GM12878 (cell line): ENCODE measurements at regions not wholly inside any gene's neighbourhood (a gene's known extent, or its start where the extent isn't known, plus 50 kb on each side); places are given as distances from the start of the nearest gene placed in this dataset.
"Not testable (repeated sequence)": the region's sequence is repeated elsewhere in the genome, so short reads cannot be mapped to it uniquely, and the experiment has no call there.

Experiments used
- ATAC-seq: fragments of 200-7000 bp; cut with Tn5 transposase; 3 replicates; pipeline ENCODE4 v1.9.1; 2020; ENCODE audit warnings: mild to moderate bottlenecking, moderate library complexity
- BruUV-seq: library from RNA; stranded (reverse); fragments of 400-500 nt; replicated peaks from 2 replicates; lab custom pipeline; 2021; lab: Mats Ljungman, UMichigan
- CTCF ChIA-PET: fragments of 300-600 bp; sonication (Branson Sonifier 250); formaldehyde crosslinking; extraction: SDS; loops from one replicate; lab custom pipeline; 2021; ENCODE audit warnings: inconsistent platforms; lab: Yijun Ruan, JAX
- POLR2A ChIA-PET: fragments of 350-600 bp; formaldehyde crosslinking; extraction: SDS; loops from one replicate; lab custom pipeline; 2021; ENCODE audit warnings: inconsistent platforms; lab: Charles Lee
- RAD21 ChIA-PET: fragments of 300-600 bp; sonication (Branson Sonifier 250); formaldehyde crosslinking; loops from one replicate; lab custom pipeline; 2023; ENCODE audit warnings: antibody characterized with exemption; ENCODE audit not compliant: unreplicated experiment; lab: Charles Lee
- SMC1A ChIA-PET: fragments of 300-600 bp; sonication (Branson Sonifier 250); formaldehyde crosslinking; loops from one replicate; lab custom pipeline; 2023; ENCODE audit not compliant: unreplicated experiment, uncharacterized antibody; lab: Charles Lee
- DNase-seq: peaks from one replicate; pipeline ENCODE4 v3.0.0-alpha.2; 2011; ENCODE audit warnings: low read depth, low spot score
- FAIRE-seq: peaks from 3 replicates; lab custom pipeline; 2011; peaks lifted over from hg19 to GRCh38; lab: Jason Lieb, UNC
- H2AFZ ChIP-seq: 2 replicates; pipeline ENCODE4 v1.6.0; 2011; ENCODE audit warnings: low read depth, low read length, control low read depth; ENCODE audit not compliant: control insufficient read depth
- H3K27ac ChIP-seq: 2 replicates; pipeline ENCODE4 v1.5.1; 2011; ENCODE audit warnings: control low read depth; ENCODE audit not compliant: control insufficient read depth, insufficient read depth
- H3K27me3 ChIP-seq, 2 experiments: replicated peaks in 1 of 2; 2 replicates each; pipeline versions ENCODE4 v1.6.0 to v1.6.1; 2011; ENCODE audit warnings: low read length in 1 of 2; ENCODE audit not compliant: control insufficient read depth in 2 of 2, insufficient read depth in 2 of 2
- H3K36me3 ChIP-seq, 2 experiments: 2 replicates each; pipeline ENCODE4 v1.5.1; 2011; ENCODE audit warnings: low read length in 1 of 2; ENCODE audit not compliant: control insufficient read depth in 2 of 2, insufficient read depth in 2 of 2
- H3K4me1 ChIP-seq: 2 replicates; pipeline ENCODE4 v1.6.1; 2011; ENCODE audit warnings: mild to moderate bottlenecking, low read length, moderate library complexity, mixed read lengths; ENCODE audit not compliant: control insufficient read depth, insufficient read depth
- H3K4me2 ChIP-seq: 2 replicates; pipeline ENCODE4 v1.6.0; 2011; ENCODE audit warnings: control low read depth; ENCODE audit not compliant: control insufficient read depth, insufficient read depth
- H3K4me3 ChIP-seq: fragments of 200-600 bp; sonication (generic); 2 replicates; pipeline ENCODE4 v1.5.1; 2016
- H3K79me2 ChIP-seq: 2 replicates; pipeline ENCODE4 v1.6.0; 2011; ENCODE audit warnings: low read length; ENCODE audit not compliant: control insufficient read depth, insufficient read depth
- H3K9ac ChIP-seq: 2 replicates; pipeline ENCODE4 v1.8.0; 2011; ENCODE audit warnings: low read length, control low read depth, mixed read lengths; ENCODE audit not compliant: control insufficient read depth, insufficient read depth
- H3K9me3 ChIP-seq: replicated peaks from 3 replicates; pipeline ENCODE4 v1.5.1; 2011; ENCODE audit warnings: mild to moderate bottlenecking, low read length; ENCODE audit not compliant: control insufficient read depth, insufficient read depth
- H4K20me1 ChIP-seq: 2 replicates; pipeline ENCODE4 v1.6.0; 2011; ENCODE audit not compliant: control insufficient read depth, insufficient read depth
- ATF2 ChIP-seq: IDR thresholded peaks from 2 replicates; pipeline ENCODE4 v1.6.1; 2012; ENCODE audit warnings: low read length, inconsistent platforms
- CREM ChIP-seq: IDR thresholded peaks from 2 replicates; pipeline ENCODE4 v1.6.1; 2014; ENCODE audit warnings: antibody characterized with exemption, low read depth
- DPF2 ChIP-seq: fragments of 450-650 bp; IDR thresholded peaks from 2 replicates; pipeline ENCODE4 v1.6.1; 2017; ENCODE audit warnings: mild to moderate bottlenecking
- IKZF1 ChIP-seq: fragments of 450-650 bp; conservative IDR thresholded peaks from 2 replicates; pipeline ENCODE4 v1.6.1; 2017; ENCODE audit warnings: antibody characterized with exemption, mild to moderate bottlenecking
- MEF2B ChIP-seq: fragments of 450-650 bp; IDR thresholded peaks from 2 replicates; pipeline ENCODE4 v1.6.1; 2018; ENCODE audit warnings: mild to moderate bottlenecking, moderate library complexity; ENCODE audit not compliant: partially characterized antibody, poor library complexity, severe bottlenecking
- PML ChIP-seq: IDR thresholded peaks from 2 replicates; pipeline ENCODE4 v1.6.1; 2012; ENCODE audit warnings: low read length, inconsistent platforms
- SIX5 ChIP-seq: IDR thresholded peaks from 2 replicates; pipeline ENCODE4 v1.6.1; 2011; ENCODE audit warnings: mild to moderate bottlenecking, low read depth, low read length, moderate library complexity; ENCODE audit not compliant: severe bottlenecking
- SMAD1 ChIP-seq: fragments of 450-650 bp; IDR thresholded peaks from 2 replicates; pipeline ENCODE4 v1.6.1; 2018; ENCODE audit warnings: mild to moderate bottlenecking, low read depth; ENCODE audit not compliant: partially characterized antibody
- SMC3 ChIP-seq: IDR thresholded peaks from 2 replicates; pipeline ENCODE4 v1.6.1; 2011; ENCODE audit warnings: low read length, improper control_type of control experiment, borderline replicate concordance
- SPI1 ChIP-seq: IDR thresholded peaks from 2 replicates; pipeline ENCODE4 v1.6.1; 2011; ENCODE audit warnings: low read depth, mild to moderate bottlenecking, low read length, moderate library complexity, borderline replicate concordance; ENCODE audit not compliant: insufficient read depth
- SREBF1 ChIP-seq: IDR thresholded peaks from 2 replicates; pipeline ENCODE4 v1.6.1; 2012; ENCODE audit warnings: mild to moderate bottlenecking, low read length
- TBL1XR1 ChIP-seq: IDR thresholded peaks from 2 replicates; pipeline ENCODE4 v1.6.1; 2012; ENCODE audit warnings: low read depth, low read length, improper control_type of control experiment
- YBX1 ChIP-seq: fragments of 450-650 bp; IDR thresholded peaks from 2 replicates; pipeline ENCODE4 v1.6.1; 2016; ENCODE audit warnings: antibody characterized with exemption
- ZNF274 ChIP-seq: IDR thresholded peaks from one replicate; pipeline ENCODE4 v1.8.0; 2011; ENCODE audit not compliant: insufficient read length, insufficient read depth
- WGBS: methylation state at CpG from one replicate; pipeline ENCODE4 v1.1.6; 2016; ENCODE audit warnings: low lambda C conversion rate; ENCODE audit not compliant: insufficient replicate concordance, insufficient coverage; ENCODE audit errors: missing lambda C conversion rate; 5-methylcytosine and 5-hydroxymethylcytosine counted together
- in situ Hi-C: fragments of 300-500 bp; cut with MboI; formaldehyde crosslinking; loops from 9 replicates; pipeline ENCODE4 v1.14.3; 2018; ENCODE audit warnings: mixed read lengths
- intact Hi-C: fragments of 100-400 bp; cut with micrococcal nuclease; formaldehyde crosslinking; loops from one replicate; pipeline ENCODE4 v1.14.2; 2022; ENCODE audit not compliant: unreplicated experiment
- TF ChIP-seq, protein P1 (sequence below): fragments of 450-650 bp; IDR thresholded peaks from 2 replicates; pipeline ENCODE4 v1.6.1; 2017; ENCODE audit warnings: borderline replicate concordance

DNA sequence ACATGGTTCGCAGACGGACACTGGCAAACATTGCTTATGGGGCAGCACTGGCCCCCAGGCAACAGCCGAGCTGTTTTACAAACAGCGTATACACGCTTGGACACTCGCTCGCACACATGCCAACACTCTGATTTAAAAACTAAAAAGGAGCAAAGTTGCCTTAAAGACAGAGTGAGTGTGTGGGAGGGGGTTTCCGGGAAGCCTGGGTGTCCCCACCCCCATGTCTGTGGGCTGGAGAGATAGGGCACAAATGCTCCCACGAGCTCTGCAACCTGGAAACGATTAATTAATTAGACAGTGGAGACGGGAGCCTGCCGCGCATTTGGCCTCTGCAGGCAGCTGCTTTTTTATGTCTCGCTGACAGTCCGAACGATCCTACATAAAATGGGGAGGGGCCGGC lies 107.9 kb upstream of the ZNF469 start:
- ChIA-PET RAD21 (no interaction called here), CTCF (no interaction called here), POLR2A (no interaction called here), SMC1A (no interaction called here)
- H3K4me3 ChIP-seq, result no peak overlapping the region
- no peak overlapping the region for H3K27ac ChIP-seq
- no peaks in the 10 kb centered on the region for H4K20me1 ChIP-seq
- WGBS, result 79% methylated on average over 17 of the region's 17 CpGs
- H3K4me2 ChIP-seq, result no peak overlapping the region
- no peaks in the 10 kb centered on the region for H3K79me2 ChIP-seq
- FAIRE-seq (no peak), DNase-seq (no peak), ATAC-seq (no peak)
- H3K4me1 ChIP-seq, result no peaks in the 10 kb centered on the region
- BruUV-seq, result no TSS peak
- no peak overlapping the region for H3K9ac ChIP-seq
- no peaks in the 10 kb centered on the region for H3K36me3 ChIP-seq
- H3K27me3 ChIP-seq, result no peaks in the 10 kb centered on the region
- H2AFZ ChIP-seq, result no peak overlapping the region
- intact Hi-C loops (no loop called here), in situ Hi-C loops (no loop called here)
- peaks cover 5% of the 10 kb centered on the region; the same call in 2 of the 3 replicates for H3K9me3 ChIP-seq
- TF ChIP-seq SMAD1 (no peak), CREM (no peak), PML (no peak), DPF2 (no peak), YBX1 (no peak), TBL1XR1 (no peak), SIX5 (no peak), SREBF1 (no peak), ATF2 (no peak), ZNF274 (no peak), SMC3 (no peak), SPI1 (no peak), IKZF1 (no peak), MEF2B (no peak)
- TF ChIP-seq, protein P1, sequence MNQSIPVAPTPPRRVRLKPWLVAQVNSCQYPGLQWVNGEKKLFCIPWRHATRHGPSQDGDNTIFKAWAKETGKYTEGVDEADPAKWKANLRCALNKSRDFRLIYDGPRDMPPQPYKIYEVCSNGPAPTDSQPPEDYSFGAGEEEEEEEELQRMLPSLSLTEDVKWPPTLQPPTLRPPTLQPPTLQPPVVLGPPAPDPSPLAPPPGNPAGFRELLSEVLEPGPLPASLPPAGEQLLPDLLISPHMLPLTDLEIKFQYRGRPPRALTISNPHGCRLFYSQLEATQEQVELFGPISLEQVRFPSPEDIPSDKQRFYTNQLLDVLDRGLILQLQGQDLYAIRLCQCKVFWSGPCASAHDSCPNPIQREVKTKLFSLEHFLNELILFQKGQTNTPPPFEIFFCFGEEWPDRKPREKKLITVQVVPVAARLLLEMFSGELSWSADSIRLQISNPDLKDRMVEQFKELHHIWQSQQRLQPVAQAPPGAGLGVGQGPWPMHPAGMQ, result no peak

DNA sequence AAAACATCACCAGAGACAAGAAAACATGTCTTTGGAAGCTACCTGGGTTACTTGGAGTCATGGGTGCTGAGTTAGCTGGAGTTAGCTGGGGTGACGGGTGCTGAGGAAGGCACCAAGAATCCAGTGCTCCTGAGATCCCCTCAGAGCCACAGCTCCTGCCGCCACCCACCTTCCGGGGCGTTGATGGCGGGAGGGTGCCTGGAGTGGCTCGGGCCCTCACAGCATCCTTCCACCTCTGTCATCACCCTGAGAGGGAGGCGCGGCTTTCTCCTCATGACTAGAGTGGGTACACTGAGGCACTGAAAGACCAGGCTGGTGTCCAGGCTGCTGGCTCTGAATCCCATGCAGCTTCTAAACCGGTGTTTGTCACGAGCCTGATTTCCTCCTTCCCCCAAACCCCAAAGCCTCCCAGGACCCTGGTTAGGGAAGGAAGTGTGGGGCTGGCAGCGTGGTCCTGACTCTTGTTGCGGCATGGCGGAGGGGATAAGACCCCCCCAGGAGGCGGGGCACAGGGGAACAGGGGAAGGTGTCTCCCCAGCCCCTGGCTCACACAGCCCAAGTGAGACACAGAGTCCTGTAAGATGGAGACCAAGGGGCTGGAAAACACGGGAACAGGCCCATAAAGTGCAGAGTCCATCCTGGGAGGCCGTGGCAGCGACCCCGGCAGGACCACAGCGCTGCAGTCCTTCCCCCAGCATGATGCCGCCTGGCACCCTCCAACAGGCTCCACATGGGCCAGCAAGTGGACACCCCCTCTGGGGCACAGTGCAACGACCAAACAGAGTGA lies 107.2 kb upstream of the ZNF469 start:
- H3K27ac ChIP-seq, H3K9me3 ChIP-seq, H2AFZ ChIP-seq, H3K9ac ChIP-seq, DNase-seq, intact Hi-C loops, H3K79me2 ChIP-seq, H3K4me1 ChIP-seq, BruUV-seq, ATAC-seq, FAIRE-seq, H3K36me3 ChIP-seq, H3K4me2 ChIP-seq, SMC1A ChIA-PET, RAD21 ChIA-PET, H4K20me1 ChIP-seq, H3K4me3 ChIP-seq, H3K27me3 ChIP-seq, in situ Hi-C loops, CTCF ChIA-PET, POLR2A ChIA-PET: not testable (repeated sequence)
- 51% methylated on average over 19 of the region's 21 CpGs for WGBS
